ENCODE measurements at regions not wholly inside any gene's neighbourhood (a gene's known extent, or its start where the extent isn't known, plus 50 kb on each side); places are given as distances from the start of the nearest gene placed in this dataset.

DNA sequence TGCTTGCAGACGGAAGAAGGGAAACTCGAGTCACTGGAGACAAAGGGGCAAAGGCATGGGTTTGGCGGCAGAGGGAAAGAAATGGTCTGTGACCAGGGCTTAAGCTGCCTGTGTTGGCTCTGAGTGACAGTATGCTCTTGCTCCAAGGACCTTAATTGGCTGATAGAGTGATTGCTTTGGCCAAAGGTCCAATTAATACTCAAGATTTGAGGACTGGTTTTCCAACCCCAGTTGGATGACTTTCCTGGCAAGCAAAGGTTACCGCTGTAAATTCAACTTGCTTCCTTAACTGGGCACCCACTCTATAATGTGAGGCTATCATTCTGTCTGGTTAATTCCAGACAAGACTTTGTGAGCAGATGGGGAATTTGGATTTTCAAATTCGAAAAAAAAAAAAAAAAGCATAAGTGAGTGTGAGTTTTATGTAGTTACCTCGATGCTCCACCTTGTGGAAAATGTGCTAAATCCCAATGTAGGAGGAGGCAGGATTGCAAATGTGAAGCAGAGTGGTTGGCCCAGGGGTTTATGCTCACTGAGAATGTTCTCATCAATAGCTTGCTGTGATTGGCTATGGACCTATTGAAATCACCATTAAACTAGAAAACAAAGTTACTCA is 150.7 kb upstream of the GMDS start:
- TF ChIP-seq EZH2 (IDR thresholded peaks at IDR 0.05) (no peak), FOXP2 (optimal IDR thresholded peaks at IDR 0.05; ENCODE audit: control extremely low read depth, extremely low read length, insufficient read depth) (no peak)
